NCI-H2227 (cell line): ENCODE measurements at regions not wholly inside any gene's neighbourhood (a gene's known extent, or its start where the extent isn't known, plus 50 kb on each side); places are given as distances from the start of the nearest gene placed in this dataset.

Source experiments
- DNase-seq: peaks from one replicate; lab custom pipeline; 2025; ENCODE audit not compliant: unreplicated experiment; lab: John Stamatoyannopoulos, UW

DNA sequence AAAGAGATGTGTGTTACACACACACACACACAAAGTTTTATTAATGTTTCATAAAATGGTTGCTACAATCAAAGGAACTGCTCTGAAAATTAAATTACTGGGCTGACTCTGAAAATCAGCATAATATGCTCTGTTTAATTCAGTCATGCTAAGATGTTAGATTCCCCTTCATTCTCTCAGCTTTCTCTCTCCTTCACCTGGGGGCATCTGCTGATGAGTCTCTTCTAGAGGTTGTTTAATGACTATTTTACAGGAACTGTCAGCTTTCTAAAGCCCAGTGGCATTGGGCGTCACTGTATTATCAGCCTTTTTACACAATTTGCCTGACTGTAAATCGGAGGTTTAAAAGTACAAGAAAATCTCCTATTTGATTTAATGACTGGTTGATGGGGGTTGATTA lies 559.7 kb upstream of the POU3F2 start:
- DNase-seq: no peak

DNA sequence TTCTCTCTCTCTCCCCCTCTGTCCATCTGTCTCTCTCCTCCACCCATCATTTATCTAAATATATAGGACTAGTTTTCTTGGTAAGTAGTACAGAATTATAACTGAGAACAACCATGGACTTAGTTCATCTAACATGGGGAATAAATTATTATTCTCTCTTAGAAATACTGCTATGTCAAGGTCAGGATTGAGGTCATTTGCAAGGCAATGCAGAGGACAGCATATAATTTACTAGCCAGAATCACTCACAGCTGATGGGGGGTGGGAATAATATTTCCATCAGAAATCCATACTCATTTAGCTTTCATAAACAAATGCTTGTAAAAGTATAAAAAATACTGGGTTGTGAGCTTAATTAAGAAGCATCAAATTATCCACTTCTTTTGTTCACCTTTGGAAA lies 553.9 kb upstream of the POU3F2 start:
- no peak for DNase-seq

DNA sequence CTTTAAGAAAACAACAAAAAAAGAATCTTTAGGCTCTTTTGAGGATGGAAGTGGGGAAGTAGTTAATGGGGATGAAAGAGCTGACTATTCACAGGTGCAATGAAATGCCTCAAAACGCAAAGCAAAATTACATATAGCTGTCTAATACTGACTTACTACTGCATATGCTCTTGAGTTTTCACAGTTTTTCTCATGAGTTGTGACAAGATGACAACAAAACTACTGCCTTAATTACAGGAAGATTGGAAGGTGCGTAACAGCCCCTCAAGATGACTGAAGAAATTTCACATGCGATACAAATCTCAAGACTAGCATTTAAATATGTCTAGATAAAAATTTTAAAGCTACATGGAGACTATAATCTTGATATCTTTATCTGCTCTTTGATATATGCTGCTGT lies 547.8 kb upstream of the POU3F2 start:
- DNase-seq: no peak

DNA sequence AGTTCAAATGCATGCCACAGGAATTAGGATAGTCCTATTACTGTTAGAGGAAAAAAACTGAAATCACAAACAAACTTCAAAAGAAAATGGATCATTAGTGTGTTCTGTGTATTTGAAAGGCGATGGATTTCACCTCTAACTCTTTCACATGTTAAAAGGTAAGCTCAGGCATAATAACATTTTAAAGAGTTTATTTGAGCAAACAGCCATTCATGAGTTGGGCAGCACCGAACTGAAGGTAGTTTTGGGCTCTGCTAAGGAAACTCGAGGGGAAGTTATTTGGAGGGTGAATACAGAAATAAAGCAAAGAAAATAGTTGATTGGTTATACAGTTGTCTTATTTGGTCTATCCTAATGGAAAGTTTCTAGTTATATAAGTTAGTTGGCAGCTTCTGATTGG lies 546.5 kb upstream of the POU3F2 start:
- DNase-seq: no peak

DNA sequence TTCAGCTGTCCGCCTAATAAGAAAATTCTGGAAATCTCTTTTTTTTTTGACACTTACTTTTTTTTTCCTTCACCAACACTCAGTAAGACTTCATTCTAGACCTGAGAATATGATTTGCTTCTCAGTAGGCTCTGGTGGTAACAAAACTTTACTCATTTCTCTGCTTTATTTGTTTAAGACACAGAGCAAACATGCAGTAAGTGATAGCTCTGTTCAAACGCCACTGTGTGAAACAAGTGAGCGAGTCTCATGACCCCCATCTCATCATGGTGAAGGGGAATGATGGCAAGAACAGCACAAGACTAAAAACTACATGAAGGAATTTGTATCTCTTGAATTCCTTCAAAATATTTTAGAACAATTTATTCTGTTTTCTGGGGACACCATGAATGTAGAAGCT lies 541.6 kb upstream of the POU3F2 start:
- DNase-seq: no peak

DNA sequence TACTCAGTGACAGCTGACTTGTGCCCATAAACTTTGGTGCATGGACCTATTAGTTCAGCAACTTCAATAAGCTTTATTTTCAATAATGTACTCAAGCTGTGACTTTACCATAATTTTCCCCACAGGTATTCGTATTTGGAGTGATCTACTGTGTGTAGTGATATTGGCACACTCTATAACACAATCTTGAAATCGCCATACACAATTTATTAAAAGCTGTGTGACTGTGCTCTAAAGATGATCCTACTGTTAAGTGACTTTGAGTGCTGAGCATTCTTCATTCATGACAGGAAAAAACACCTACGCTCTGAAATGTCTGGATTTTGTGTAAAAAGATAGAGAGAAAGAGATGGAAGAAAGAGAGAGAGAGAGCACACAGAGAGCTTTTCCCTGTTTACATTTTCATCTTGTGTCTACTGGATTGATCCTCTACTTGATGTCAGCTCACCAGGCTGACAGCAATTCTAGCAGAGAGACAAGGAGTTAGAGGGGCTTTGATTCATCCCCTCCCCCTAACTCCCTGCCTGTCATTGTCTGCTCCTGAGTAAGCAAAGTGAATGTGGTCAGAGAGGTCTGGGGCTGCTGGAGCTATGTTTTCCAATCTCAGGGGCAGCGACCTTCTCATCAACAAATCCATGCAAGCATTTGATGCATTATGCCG lies 538.7 kb upstream of the POU3F2 start:
- DNase-seq: peak; percentile 18

DNA sequence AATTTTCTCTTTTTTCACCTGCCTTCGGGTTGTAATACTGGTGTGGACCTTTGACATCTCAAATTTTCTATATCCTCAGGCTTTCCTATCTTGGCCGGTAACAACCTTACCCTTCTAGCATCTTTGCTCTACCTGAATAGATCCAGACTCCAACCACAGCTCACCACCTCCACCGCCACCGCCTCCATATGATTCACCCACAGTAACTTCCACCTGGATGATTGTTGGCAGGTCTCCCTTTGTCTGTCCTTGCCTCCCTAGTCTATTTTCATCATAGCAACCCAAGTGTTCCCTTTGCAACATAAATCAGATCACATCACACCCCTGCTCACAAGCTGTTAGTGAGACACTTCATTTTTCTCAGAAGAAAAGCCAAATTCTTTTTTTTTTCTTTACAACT lies 525.8 kb upstream of the POU3F2 start:
- DNase-seq: no peak

DNA sequence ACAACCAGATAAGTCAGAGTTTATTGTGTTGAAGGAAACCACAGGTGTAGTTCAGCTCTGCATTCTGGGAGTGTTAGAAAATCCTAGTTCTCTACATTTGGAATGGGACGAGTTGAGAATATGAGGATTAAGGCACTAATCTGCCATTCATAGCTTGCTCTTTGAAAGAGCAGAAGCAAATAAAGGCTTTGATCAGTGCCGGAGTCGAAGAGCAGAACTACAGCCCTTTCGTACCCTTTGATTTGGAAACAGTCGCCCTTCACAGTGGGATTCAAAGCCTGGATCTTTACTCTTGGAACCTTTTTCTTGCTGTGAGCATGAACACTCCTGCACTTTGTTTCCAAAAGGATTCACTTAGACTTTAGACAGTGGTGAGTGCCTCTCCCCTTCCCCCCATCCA lies 523.9 kb upstream of the POU3F2 start:
- no peak for DNase-seq

DNA sequence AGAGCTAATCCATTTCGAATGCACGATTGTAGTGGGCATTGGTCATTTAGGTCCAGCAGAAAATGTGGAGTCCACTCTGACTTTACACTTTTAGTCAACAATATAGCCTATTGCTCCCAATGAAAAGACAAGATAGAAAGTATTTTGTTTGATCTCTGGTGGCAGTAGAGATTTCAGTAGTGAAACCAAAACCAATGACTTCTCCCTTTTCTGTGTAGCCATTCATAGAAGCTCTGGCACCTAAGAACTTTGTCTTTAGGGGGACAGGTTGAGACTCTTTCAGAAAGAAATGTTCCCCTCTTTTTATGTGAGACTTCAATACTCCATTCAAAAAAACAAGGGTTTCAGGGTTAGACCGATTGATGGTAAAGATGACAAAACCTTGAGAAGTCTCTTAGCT lies 510.8 kb upstream of the POU3F2 start:
- DNase-seq: no peak

DNA sequence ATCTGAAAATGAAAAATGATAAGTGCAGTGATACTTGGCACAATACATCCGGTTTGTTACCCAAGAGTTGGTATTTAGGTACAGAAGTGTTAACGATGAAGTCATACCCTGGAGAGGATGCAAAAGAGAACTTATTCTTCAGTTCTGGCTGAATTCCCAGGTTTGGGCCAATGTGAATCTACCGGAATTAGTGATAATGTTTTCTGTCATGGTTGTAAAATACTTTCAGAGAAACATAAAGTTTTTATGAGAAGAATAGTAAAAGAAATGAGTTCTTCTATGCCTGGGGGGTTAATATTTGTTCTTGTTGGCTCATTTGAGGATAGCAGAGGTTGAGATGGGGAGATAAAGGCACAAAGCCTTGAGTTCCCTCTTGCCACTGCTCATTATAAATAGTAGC lies 509.9 kb upstream of the POU3F2 start:
- no peak for DNase-seq

DNA sequence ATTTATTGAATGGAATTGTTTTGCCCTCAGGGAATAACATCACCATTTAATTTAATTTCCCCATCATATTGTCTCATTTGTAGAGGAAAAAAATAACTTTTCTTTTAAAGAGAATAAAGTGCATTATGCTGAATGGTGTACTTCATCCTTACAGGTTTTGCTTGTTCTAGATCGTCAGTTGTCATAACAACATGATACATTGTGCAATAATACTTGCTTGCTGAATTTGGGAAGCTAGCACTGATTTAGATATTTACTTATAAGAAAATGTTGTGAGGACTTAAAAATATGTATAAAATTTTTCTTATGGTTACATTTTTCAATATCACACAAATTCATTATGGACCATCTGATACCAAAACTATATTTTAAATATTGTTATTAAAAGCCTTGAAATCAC lies 509.0 kb upstream of the POU3F2 start:
- DNase-seq: no peak

DNA sequence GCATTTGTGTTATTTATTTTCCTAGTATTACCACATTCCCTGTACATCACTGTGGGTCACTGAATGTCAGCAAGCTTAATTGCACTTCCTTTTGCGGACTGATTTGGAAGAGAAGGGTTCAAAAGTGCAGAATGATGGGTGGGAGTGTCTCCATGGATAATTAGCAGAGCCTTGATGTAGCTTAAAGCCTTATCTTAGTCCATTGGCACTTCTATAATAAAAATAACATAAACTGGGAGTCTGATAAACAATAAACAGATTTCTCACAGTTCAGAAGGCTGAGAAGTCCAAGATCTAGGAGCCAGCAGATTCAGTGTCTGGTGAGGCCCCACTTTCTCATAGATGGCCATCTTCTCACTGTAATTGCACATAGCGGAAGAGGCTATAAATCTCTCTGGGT lies 501.1 kb upstream of the POU3F2 start:
- DNase-seq: no peak

DNA sequence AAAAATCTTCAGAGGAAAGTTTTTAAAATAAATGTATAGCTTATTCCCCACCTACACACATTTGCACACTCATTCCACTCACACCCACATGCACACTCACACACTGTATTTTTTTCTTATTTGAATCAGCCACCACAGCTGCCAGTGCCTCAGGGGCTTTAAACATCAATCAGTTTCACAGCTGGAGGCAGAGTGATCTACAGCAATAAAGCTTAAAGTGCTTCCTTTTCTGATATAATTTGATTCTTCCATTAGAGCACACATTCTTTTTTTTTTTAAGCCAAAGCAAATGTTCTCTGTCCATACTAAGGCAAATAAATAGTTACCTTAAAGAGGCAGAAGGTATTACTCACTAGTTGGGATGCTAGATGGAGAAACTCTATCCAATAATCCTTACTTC lies 498.8 kb upstream of the POU3F2 start:
- DNase-seq: peak; percentile 69

DNA sequence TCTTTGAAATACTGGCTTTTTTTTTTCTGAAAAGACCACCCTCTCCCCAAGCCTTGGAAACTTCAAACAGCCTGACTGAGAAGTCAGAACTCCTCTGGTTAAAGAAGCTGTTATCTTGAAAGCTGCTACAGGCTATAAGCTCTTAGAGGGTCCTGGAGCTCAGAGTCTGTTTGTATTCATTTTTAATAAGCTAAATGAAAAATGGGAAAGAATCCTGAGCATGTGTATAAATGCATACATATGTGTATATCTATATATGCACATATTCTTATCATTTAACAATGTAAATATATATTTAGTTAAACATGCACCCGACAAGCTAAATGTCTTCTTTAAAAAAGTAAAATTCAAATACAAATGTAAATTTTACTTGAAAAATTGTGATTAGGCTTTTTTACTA lies 494.9 kb upstream of the POU3F2 start:
- no peak for DNase-seq

DNA sequence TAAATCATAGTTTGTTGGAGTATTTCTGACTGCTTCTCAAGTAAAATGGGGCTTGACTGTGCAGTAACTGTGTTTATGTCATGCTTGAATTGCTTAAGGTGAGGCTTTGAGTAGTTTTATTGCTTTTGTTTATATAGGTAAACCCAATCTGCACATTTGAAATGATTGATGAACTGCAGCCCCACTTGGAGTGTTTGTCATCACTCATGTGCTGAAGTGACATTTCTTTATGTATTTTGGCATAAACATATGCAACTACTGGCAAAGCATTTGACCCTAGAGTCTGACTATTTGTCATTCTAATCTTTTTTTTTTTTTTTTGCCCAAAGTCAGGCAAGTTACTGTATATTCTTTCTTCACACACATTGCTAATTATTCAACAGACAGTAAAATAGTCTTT lies 491.4 kb upstream of the POU3F2 start:
- no peak for DNase-seq

DNA sequence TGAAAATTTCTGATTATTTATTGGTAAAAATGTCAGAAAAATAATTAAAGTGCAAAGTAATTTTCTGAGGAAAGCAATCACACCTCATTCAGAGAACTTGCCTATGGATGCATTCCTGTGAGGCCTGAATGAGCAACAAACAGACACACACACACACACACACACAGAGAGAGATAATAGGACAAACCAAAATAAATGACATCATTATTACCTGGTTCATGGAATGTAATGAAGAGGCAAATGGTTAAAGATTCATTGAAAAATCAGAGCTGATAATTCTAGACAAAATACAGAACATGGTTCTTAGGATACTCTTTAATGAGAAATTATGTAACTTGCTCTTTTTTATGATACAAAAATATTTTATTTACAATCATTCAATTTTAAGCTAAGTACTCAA lies 490.6 kb upstream of the POU3F2 start:
- no peak for DNase-seq

DNA sequence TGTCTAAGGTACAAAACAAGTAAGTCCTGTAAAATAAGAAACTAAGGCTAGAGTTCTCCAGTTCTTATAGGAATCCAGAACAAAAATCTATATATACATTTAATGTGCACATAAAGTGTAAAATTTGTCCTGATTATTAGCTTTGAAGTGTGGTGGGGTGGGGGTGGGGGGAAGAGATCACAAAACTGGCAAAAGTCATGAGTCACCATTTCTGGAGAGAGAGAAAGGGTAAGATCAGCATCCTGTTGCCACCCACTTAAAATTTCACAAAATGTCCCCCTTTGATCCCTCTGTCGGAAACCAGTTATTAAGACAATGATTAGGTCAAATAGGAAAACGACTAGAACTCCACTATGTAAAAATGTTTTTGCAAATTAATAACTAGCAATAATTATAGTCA lies 482.0 kb upstream of the POU3F2 start:
- no peak for DNase-seq

DNA sequence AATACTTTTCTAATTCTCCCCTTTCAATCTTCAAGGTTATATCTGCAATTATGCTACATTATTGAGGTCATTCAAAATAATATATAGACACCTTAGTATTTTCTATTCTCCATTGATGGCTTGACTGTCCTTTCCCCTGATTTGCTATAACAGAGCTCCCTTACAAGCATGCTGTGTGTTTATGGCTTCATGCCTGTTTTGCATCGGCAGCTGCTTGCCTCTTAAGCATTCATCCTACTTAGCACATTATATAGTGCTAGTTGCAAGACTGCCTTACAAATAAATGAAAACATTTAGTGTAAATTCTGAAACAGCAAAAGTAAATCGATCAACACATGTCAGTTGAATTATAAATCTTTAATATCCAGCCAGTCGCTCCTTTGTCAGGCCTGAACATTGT lies 476.2 kb upstream of the POU3F2 start:
- DNase-seq: no peak

DNA sequence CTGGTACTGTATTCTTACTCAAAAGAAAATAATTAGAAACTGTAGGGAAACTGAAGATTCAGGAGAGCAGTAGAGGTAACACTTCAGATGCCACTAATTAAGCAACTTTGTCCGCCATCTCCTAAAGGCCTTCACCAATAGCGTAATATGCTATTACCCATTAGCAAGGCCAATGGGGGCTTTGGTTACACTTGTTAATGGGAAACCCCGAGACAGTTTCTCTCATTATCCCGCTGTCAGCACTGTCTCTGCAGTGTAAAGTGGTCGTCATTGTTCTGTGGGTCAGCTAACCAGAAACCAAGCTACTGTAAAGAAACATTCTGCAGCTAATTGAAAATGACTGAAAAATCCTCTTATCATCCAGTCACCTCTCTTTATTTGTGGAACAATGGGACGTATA lies 468.0 kb upstream of the POU3F2 start:
- no peak for DNase-seq

DNA sequence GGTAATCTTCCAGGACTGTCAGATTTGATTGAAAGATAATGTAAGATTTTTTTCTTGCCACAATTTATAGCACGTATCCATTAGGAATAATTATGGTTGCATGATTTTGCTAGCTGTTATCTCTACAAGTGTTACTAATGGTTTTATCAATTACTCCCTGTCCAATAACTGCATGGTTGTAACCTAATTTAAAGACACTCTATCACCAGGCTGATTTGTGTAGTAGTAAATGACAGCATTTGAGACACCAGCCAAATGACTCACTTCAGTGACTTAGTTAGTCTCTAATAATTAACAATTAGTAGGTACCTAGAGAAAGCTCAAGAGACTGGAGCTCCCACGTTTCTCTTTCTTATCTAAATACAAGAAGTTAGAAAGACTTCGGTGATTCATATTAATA lies 453.8 kb upstream of the POU3F2 start:
- no peak for DNase-seq

DNA sequence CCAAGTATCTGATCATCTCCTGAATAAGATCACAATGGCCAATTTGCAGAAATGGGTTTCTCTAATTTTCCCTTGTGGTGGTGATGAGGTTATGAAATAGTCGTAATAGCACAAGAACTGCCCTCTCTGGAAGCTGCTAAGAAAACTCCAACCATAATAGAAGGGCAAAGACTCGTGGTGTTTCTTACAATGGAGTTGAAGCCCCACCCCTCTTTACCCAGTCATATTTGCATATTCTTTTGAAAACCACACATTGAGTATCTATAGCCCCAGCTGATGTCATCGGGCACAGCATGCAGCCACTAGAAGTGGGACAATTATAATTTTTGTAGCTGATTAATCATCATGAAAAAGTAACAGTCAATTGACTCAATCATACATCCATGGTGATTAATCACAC lies 452.1 kb upstream of the POU3F2 start:
- DNase-seq: no peak

DNA sequence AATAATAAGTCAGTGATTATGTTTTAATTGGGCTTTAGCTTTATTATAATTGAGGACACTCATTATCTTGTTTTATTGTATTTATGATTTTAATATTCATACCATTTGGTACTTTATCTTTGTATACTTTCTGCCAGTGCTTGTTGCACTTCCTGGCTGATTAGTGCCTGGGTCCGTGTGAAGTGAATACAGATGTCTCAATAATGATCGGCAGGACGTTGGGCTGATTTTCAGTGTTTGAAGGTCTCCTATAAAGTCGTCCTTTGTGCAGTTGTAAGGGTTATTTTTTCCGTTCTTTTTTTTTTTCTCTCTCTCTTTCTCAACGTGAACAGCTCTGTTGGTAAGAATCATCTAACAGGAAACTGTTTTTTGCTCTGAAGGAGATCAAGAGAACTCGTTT lies 450.0 kb upstream of the POU3F2 start:
- no peak for DNase-seq

DNA sequence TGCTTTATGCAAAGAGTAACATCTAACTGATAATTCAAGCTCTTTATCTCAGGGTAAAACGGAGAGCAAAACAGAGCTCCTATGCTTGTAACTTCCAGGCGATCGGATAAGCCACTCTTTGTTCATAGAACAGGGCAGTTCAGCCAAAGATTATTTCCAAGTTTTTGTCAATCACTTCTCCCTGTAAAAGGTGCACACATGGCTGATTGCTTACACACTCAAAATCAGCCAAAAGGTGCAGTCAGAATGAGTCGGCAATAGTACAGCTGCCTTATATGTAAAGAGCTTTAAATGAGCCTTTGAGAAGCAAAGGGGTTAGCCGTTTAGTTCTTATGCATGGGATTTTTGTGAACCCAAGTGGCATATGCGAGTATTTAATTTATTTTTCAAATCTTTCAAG lies 449.6 kb upstream of the POU3F2 start:
- no peak for DNase-seq
